ENCODE measurements at regions not wholly inside any gene's neighbourhood (a gene's known extent, or its start where the extent isn't known, plus 50 kb on each side); places are given as distances from the start of the nearest gene placed in this dataset.
"Not testable (repeated sequence)": the region's sequence is repeated elsewhere in the genome, so short reads cannot be mapped to it uniquely, and the experiment has no call there.

DNA sequence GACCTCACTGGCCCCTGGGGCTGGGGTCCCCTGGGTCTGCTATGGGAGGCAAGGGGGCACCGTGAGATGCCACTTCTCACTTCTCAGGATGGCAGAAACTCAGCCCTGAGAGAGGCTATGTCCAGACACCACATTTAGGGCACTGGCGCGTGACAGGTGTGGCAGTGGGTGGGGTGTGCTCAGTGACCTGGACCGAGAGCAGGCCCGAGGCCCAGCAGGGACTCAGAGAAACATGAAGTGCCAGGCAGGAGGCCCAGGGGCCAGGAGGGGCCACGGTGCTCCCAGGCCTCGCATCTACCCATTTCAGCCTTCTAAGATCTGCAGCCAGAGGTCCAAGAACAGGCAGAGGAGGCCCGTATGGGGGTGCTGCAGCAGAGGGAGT is 214.9 kb upstream of the SGCG start:
- H3K36me3 Mint-ChIP-seq (ENCODE audit: low read depth); H3K27me3 Mint-ChIP-seq; H3K4me3 Mint-ChIP-seq; H3K9me3 Mint-ChIP-seq; H3K4me1 Mint-ChIP-seq (ENCODE audit: low read depth); H3K27ac Mint-ChIP-seq; DNase-seq: not testable (repeated sequence)

DNA sequence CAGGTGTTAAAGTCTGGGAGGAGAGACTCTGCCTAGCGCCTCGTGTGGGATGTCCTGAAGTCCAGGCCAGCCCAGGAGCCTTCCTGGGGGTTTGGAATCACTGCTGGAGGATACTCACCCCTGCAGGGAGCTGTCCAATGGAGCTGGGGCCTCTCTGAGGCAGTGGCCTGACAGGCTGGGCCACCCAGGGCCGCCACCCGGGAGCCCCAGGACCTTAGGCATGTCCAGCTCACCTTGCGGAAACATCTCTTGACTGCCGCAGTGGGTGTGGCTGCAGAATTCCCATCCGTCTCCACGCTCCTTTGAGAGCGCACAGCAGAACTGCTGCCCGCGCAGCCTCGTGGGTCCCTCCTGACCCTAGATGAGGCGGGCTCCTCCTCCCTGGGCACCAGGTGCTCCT is 214.0 kb upstream of the SGCG start:
- not testable (repeated sequence) for H3K36me3 Mint-ChIP-seq (ENCODE audit: low read depth); H3K4me1 Mint-ChIP-seq (ENCODE audit: low read depth); H3K27me3 Mint-ChIP-seq; H3K27ac Mint-ChIP-seq; H3K9me3 Mint-ChIP-seq; H3K4me3 Mint-ChIP-seq; DNase-seq

DNA sequence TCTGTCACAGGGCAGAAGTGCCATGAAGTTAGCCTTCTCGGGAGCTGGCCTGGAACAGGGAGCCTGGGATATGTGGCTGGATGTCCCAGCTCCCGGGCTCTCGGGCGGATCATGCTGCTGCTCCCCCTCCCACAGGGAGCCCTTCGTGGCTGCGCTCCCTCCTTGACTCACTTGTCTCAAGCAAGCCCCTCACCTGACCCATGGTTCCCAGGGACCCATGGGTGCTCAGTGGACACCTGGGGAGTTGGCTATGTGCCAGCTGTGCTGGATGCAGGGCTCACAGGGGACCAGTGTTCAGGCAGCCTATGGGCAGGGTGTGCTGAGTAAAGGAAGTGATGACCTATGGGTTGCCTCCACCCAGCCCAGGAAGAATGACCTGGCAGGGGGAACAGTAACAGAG is 213.1 kb upstream of the SGCG start:
- Mint-ChIP-seq H3K9me3 (no peaks in the 10 kb centered on the region), H3K4me3 (no peak overlapping the region), H3K4me1 (ENCODE audit: low read depth) (no peaks in the 10 kb centered on the region), H3K27ac (no peak overlapping the region), H3K36me3 (ENCODE audit: low read depth) (no peaks in the 10 kb centered on the region), H3K27me3 (no peaks in the 10 kb centered on the region)
- no peak for DNase-seq

DNA sequence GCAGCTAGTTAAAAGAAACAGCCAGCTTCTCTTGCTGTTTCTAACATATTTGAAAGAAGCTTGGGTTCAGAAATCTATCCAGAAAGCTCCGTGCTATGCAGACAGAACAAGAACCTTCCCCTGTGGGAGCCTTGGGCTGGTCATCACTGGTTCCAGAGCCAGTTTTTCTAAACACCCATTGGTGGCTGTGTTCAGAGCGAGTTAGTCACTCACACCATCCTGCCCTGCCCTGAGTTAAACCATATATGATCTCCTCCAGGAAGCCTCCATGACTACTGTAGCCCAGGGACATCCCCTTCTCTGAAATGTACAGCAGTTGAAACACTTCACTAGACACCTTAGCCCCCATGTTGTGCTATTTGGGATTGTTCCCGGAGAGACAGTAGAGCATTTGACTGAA is 200.8 kb upstream of the SGCG start:
- no peak overlapping the region for H3K4me3 Mint-ChIP-seq
- peaks cover 9% of the 10 kb centered on the region for H3K9me3 Mint-ChIP-seq
- no peaks in the 10 kb centered on the region for H3K27me3 Mint-ChIP-seq
- DNase-seq: no peak
- no peaks in the 10 kb centered on the region for H3K36me3 Mint-ChIP-seq (ENCODE audit: low read depth)
- no peak overlapping the region for H3K27ac Mint-ChIP-seq
- no peaks in the 10 kb centered on the region for H3K4me1 Mint-ChIP-seq (ENCODE audit: low read depth)

DNA sequence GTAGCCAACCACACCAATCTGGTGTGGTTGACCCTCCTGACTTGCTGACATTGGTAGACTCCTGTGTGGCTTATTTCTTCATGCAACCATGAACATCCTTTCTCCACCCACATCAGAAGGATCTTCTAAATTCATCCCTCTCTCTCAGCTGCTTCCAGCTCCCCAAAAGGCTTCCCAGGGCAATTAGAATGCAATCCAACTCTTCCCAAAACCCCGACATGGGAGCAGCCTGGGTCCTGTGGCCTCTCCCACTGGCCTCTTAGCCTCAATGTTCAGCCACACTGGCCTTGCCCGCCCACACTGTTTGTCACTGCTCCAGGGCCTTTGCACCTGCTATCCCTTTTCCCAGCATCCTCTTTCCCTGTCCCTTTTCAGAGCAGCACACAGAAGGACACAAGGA is 199.8 kb upstream of the SGCG start:
- Mint-ChIP-seq H3K4me1 (ENCODE audit: low read depth) (no peaks in the 10 kb centered on the region), H3K9me3 (peaks cover 13% of the 10 kb centered on the region), H3K4me3 (no peak overlapping the region), H3K27ac (no peak overlapping the region), H3K36me3 (ENCODE audit: low read depth) (no peaks in the 10 kb centered on the region), H3K27me3 (no peaks in the 10 kb centered on the region)
- no peak for DNase-seq

DNA sequence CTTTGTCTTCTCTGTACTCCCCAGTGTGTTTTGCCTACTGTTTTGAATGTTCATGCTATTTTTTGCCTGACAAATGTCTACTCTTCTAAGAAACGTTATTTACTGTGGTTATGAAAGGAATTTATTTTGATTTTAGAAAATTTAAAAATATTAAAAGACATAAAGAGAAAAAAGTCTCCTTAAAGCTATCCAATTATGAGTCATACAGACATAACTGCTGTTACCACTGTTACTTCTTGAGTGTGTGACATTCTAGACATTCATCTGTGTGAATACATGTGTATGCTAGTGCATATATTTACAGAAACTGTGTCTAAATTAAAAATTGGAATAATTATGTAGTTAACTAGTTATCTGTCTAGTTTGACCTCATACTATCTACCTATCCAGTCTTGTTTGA is 187.6 kb upstream of the SGCG start:
- Mint-ChIP-seq H3K36me3 (ENCODE audit: low read depth) (no peaks in the 10 kb centered on the region), H3K27me3 (peaks cover 9% of the 10 kb centered on the region), H3K27ac (no peak overlapping the region), H3K4me1 (ENCODE audit: low read depth) (no peaks in the 10 kb centered on the region), H3K4me3 (no peak overlapping the region), H3K9me3 (no peaks in the 10 kb centered on the region)
- no peak for DNase-seq

DNA sequence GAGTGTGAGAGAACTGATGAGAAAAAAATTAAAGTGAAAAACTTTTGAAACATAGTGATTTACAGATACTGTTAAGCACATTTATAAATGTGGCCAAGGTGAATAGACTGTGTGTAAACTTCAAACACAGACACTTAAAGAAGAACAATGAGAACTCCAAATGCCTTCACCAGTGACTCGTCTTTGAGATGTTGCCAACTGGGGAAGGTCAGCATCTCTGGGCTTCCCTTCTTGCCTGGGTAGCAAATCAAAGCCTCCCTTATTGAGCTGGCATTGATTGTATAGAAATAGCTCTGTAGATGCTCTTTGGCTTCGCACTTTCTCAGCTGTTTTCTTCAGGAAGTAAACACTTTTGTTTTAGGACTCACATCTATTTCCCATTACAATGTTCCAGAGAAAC is 177.3 kb upstream of the SGCG start:
- Mint-ChIP-seq H3K9me3 (peaks cover 16% of the 10 kb centered on the region), H3K4me1 (ENCODE audit: low read depth) (no peaks in the 10 kb centered on the region), H3K27ac (no peak overlapping the region), H3K4me3 (no peak overlapping the region), H3K36me3 (ENCODE audit: low read depth) (no peaks in the 10 kb centered on the region), H3K27me3 (no peaks in the 10 kb centered on the region)
- DNase-seq: no peak

DNA sequence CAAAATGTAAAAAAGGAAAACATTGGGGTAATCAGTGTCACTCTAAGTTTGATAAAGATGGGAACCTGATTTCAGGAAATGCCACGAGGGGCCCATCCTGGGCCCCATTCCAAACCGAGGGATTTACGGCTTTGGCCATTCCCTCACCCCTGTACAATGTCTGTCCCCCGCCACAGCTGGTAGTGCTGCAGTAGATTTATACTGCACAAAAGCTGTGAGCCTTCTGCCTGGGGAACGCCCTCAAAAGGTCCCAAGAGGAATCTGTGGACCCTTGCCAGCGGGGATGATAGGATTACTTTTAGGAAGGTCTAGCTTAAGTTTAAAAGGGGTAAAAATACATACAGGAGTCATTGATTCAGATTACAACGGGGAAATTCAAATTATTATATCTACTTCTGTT is 173.4 kb upstream of the SGCG start:
- no peaks in the 10 kb centered on the region for H3K27me3 Mint-ChIP-seq
- H3K27ac Mint-ChIP-seq: no peak overlapping the region
- H3K4me3 Mint-ChIP-seq: no peak overlapping the region
- H3K36me3 Mint-ChIP-seq (ENCODE audit: low read depth): no peaks in the 10 kb centered on the region
- DNase-seq: no peak
- H3K9me3 Mint-ChIP-seq: peaks cover 10% of the 10 kb centered on the region
- no peaks in the 10 kb centered on the region for H3K4me1 Mint-ChIP-seq (ENCODE audit: low read depth)

DNA sequence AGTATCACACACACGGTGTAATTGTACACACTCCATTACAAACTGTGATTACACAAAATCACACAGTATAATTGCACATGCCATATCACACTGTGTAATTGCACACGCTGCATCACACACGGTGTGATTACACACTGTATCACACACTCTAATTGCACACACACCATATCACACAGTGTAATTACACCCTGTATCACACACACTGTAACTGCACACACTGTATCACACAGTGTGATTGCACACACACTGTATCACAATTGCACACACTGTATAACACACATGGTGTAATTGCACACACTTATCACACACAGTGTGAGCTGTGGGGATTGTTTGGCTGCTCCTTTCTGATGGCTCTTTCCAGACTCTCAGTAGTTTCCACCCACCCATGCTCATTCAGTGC is 162.6 kb upstream of the SGCG start:
- DNase-seq: no peak
- Mint-ChIP-seq H3K4me3 (no peak overlapping the region), H3K27me3 (peaks cover 25% of the 10 kb centered on the region), H3K36me3 (ENCODE audit: low read depth) (no peaks in the 10 kb centered on the region), H3K9me3 (no peaks in the 10 kb centered on the region), H3K4me1 (ENCODE audit: low read depth) (no peaks in the 10 kb centered on the region), H3K27ac (no peak overlapping the region)

DNA sequence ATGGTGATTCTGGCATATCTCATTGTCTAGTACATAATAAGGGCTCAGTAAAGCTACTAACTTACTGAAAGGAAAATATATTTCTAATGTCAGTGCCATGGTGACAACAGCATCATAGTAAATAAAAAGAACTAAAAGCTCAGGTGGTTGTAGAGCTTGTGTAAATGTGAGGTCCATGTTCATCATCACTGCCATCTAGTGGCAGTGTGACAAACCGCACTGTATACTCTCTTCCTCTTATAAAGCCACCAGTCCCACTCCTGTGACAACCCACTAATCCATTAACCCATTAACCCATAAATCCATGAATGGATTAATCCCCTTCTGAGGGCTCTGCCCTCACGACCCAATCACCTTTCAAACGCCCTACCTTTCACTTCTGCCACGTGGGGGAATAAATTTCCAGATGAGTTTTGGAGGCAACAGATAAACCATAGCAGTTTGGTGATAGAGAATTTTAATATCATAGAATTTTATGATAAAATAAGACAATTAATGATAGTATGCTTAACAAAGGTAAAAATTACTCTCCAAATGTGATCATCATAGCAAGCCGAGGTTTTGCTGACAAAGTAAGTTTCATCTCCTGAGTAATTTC is 160.4 kb upstream of the SGCG start:
- Mint-ChIP-seq H3K4me3 (no peak overlapping the region), H3K9me3 (no peaks in the 10 kb centered on the region), H3K36me3 (ENCODE audit: low read depth) (no peaks in the 10 kb centered on the region), H3K27me3 (peaks cover 25% of the 10 kb centered on the region), H3K4me1 (ENCODE audit: low read depth) (no peaks in the 10 kb centered on the region), H3K27ac (no peak overlapping the region)
- peak; percentile 29 for DNase-seq

DNA sequence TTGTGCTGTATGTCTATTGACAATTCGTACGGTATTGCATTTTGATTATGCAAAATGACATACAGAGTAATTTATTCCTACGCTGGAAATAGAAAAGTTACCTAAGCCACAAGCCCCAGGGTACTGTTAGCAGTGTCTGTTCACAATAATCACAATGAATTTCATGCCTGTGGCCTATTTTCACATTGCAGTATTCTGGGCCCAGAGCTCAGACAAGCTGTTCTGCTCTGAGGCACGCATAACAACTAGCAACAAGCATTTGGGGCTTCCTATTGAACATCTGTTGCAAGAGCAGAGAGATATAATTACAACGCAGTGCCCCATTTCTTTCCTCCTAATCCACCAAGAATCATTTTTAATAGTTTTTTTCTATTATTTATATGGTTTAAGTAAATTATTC is 158.9 kb upstream of the SGCG start:
- DNase-seq: no peak
- Mint-ChIP-seq H3K9me3 (no peaks in the 10 kb centered on the region), H3K27ac (no peak overlapping the region), H3K36me3 (ENCODE audit: low read depth) (no peaks in the 10 kb centered on the region), H3K4me3 (no peak overlapping the region), H3K27me3 (peaks cover 25% of the 10 kb centered on the region), H3K4me1 (ENCODE audit: low read depth) (no peaks in the 10 kb centered on the region)

DNA sequence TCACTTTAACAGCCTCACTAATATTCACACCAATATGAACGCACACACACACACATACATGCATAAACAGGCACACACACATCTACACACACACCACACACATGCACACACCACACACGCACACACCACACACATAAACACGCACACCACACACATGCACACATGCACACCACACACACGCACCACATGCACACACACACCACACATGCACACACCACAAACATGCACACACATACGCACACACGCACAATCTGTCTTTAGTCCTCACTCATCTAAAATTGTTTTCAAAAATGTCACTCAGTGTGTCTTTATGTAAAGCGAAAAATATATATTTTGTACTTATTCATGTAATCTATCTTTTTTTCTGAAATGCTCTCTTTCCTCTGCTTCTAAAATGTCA is 158.1 kb upstream of the SGCG start:
- Mint-ChIP-seq H3K9me3 (no peaks in the 10 kb centered on the region), H3K27ac (no peak overlapping the region), H3K36me3 (ENCODE audit: low read depth) (no peaks in the 10 kb centered on the region), H3K27me3 (peaks cover 25% of the 10 kb centered on the region), H3K4me1 (ENCODE audit: low read depth) (no peaks in the 10 kb centered on the region), H3K4me3 (no peak overlapping the region)
- no peak for DNase-seq

DNA sequence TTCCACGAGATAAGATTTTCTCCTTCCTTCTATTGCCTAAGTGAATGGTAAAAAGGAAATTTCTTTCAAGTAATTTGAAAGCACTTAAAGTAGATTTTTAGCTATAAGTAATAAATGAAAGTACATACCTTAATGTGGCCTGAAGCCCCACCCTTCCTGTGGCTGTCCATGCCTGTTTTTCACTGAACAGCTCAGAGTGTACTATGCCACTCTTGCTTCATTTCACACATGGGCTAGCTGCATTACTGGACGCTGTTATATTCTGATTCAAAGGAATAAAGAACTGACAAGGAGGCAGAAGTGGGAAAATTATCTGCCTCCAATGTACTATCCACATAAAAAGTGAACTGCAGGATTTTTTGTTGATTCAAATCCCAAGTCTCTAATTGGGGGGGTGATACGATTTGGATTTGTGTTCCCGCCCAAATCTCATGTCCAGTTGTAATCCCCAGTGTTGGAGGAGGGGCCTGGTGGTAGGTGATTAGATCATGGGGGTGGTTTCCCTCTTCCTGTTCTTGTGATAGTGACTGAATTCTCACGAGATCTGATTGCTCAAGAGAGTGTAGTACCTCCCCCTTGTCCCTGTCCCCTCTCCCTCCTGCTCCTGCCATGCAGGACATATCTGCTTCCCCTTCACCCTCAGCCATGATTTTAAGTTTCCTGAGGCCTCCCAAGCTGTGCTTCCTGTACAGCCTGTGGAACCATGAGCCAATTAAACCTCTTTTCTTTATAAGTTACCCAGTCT is 154.7 kb upstream of the SGCG start:
- H3K27me3 Mint-ChIP-seq: peaks cover 15% of the 10 kb centered on the region
- DNase-seq: no peak
- H3K4me1 Mint-ChIP-seq (ENCODE audit: low read depth): no peaks in the 10 kb centered on the region
- no peak overlapping the region for H3K27ac Mint-ChIP-seq
- H3K36me3 Mint-ChIP-seq (ENCODE audit: low read depth): no peaks in the 10 kb centered on the region
- H3K9me3 Mint-ChIP-seq: no peaks in the 10 kb centered on the region
- H3K4me3 Mint-ChIP-seq: no peak overlapping the region

DNA sequence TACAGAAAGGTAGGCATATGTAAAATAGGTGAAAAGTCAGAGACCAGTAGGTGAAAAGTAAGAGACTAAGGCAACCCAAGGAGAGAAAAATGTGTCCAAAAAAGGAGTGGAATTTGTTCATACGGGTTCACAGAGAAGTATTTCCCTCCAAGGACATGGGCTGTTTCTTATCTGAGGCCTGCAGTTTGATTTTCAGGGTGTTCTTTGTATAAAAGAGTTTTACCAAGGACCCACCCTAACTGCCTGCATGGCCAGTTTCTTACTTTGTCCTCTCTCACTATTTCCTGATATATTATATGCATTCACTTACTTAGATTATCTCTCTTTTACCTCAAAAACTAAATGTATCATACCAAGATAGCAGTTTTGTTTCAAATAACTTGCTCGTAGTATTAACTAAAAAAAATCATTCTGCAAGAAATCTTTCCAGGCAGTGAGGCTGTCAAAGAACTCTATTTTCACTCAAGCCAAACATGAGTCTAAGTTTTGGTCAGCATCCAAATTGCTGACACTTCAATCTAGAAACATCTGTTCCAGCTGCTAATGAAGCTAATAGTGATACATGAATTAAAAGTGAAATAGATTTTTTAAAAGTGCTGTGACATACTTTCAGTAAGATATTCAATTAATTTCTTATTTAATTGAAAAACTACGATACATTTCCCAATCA is 141.4 kb upstream of the SGCG start:
- DNase-seq: no peak
- no peaks in the 10 kb centered on the region for H3K9me3 Mint-ChIP-seq
- no peaks in the 10 kb centered on the region for H3K27me3 Mint-ChIP-seq
- no peaks in the 10 kb centered on the region for H3K4me1 Mint-ChIP-seq (ENCODE audit: low read depth)
- no peak overlapping the region for H3K4me3 Mint-ChIP-seq
- no peak overlapping the region for H3K27ac Mint-ChIP-seq
- H3K36me3 Mint-ChIP-seq (ENCODE audit: low read depth): no peaks in the 10 kb centered on the region

DNA sequence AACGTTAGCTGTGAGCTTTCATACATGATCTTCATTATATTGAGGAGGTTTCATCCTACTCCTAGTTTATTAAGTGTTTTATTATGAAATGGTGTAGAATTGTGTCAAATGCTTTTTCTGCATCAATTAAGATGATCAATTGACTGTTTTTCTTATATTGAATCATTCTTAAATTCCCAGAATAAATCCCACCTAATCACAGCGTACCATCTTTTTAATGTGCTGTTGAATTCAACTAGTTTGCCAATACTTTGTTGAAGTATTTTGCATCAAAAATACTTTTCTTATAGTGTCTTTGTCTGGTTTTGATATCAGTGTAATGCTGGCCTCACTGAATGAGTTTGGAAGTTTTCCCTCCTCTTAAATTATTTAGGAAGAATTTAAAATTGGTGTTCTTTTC is 138.6 kb upstream of the SGCG start:
- Mint-ChIP-seq H3K36me3 (ENCODE audit: low read depth) (no peaks in the 10 kb centered on the region), H3K27ac (no peak overlapping the region), H3K4me3 (no peak overlapping the region), H3K9me3 (no peaks in the 10 kb centered on the region), H3K27me3 (peaks cover 5% of the 10 kb centered on the region), H3K4me1 (ENCODE audit: low read depth) (no peaks in the 10 kb centered on the region)
- no peak for DNase-seq
